CD8-positive, alpha-beta memory T cell (primary cell): ENCODE measurements at regions not wholly inside any gene's neighbourhood (a gene's known extent, or its start where the extent isn't known, plus 50 kb on each side); places are given as distances from the start of the nearest gene placed in this dataset.

Experiments
- CTCF ChIA-PET: fragments of 350-600 bp; sonication (Branson Sonifier 250); formaldehyde crosslinking; loops from one replicate; lab custom pipeline; 2021; ENCODE audit warnings: antibody characterized with exemption; lab: Charles Lee
- POLR2A ChIA-PET: fragments of 350-600 bp; sonication (Branson Sonifier 250); formaldehyde crosslinking; loops from one replicate; lab custom pipeline; 2021; ENCODE audit warnings: antibody characterized with exemption; lab: Charles Lee
- DNase-seq, 5 donors: peaks; one replicate each; pipeline versions ENCODE4 v3.0.0 to v3.0.0-alpha.2; 2020 to 2022; ENCODE audit warnings: mixed read lengths in 1 of 5
- H3K27ac ChIP-seq: one replicate; pipeline ENCODE4 v1.7.0; 2013; ENCODE audit warnings: low read depth, mild to moderate bottlenecking, low read length, moderate library complexity
- H3K27me3 ChIP-seq: 2 replicates; pipeline ENCODE4 v1.7.0; 2013; ENCODE audit warnings: low read length, mild to moderate bottlenecking; ENCODE audit not compliant: insufficient read depth, poor library complexity, severe bottlenecking
- H3K36me3 ChIP-seq: 2 replicates; pipeline ENCODE4 v1.7.0; 2013; ENCODE audit warnings: mild to moderate bottlenecking, low read length, moderate library complexity; ENCODE audit not compliant: insufficient read depth
- H3K4me1 ChIP-seq: 2 replicates; pipeline ENCODE4 v1.7.0; 2013; ENCODE audit warnings: mild to moderate bottlenecking, low read length, moderate library complexity; ENCODE audit not compliant: insufficient read depth
- H3K4me3 ChIP-seq: 2 replicates; pipeline ENCODE4 v1.7.0; 2013; ENCODE audit warnings: mild to moderate bottlenecking, low read length
- H3K9me3 ChIP-seq: 2 replicates; pipeline ENCODE4 v1.7.0; 2013; ENCODE audit warnings: mild to moderate bottlenecking, low read length
- H3K27ac Mint-ChIP-seq, 8 donors: one replicate each; pipeline ENCODE4 v1.8.0; 2020 to 2021; ENCODE audit warnings: mixed read lengths in 8 of 8, mild to moderate bottlenecking in 6 of 8, inconsistent platforms in 3 of 8, moderate library complexity in 3 of 8
- H3K27me3 Mint-ChIP-seq, 2 donors: one replicate each; pipeline ENCODE4 v1.8.0; 2020 to 2021; ENCODE audit warnings: mixed read lengths in 2 of 2, mild to moderate bottlenecking in 1 of 2, moderate library complexity in 1 of 2
- H3K36me3 Mint-ChIP-seq, 3 donors: one replicate each; pipeline ENCODE4 v1.8.0; 2020 to 2021; ENCODE audit warnings: mixed read lengths in 3 of 3, inconsistent platforms in 1 of 3, mild to moderate bottlenecking in 1 of 3
- H3K4me1 Mint-ChIP-seq, 3 donors: one replicate each; pipeline ENCODE4 v1.8.0; 2020 to 2021; ENCODE audit warnings: mixed read lengths in 3 of 3, inconsistent platforms in 1 of 3, mild to moderate bottlenecking in 1 of 3
- H3K4me3 Mint-ChIP-seq, 7 donors: one replicate each; pipeline ENCODE4 v1.8.0; 2020 to 2021; ENCODE audit warnings: mixed read lengths in 7 of 7, mild to moderate bottlenecking in 6 of 7, moderate library complexity in 4 of 7, inconsistent platforms in 2 of 7
- H3K9me3 Mint-ChIP-seq, 5 donors: one replicate each; pipeline ENCODE4 v1.8.0; 2020 to 2022; ENCODE audit warnings: mixed read lengths in 5 of 5, mild to moderate bottlenecking in 3 of 5, moderate library complexity in 2 of 5, inconsistent platforms in 1 of 5

DNA sequence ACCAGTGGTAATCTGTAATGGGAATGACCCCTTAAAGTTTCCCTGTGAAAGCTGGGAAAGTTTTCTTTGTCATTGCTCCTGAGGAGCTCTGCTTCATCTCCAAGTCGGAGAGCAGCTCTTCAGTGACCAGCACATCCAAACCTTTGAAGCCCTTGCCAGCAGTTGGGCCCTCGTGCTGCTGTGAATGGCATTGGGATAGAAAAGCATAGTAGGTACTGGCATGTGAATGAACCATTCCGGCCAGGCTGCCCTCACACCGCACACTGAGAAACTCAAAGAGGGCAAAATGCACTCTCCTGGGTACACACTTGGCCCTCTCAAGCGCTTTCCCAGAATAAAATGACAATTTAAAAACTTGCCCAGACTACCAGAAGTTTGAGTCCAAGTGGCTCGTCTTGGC lies 1135.0 kb upstream of the WWC1 start:
- Histone ChIP-seq H3K27me3 (no peaks in the 10 kb centered on the region), H3K4me1 (no peaks in the 10 kb centered on the region), H3K36me3 (no peaks in the 10 kb centered on the region), H3K27ac (no peak overlapping the region), H3K9me3 (no peaks in the 10 kb centered on the region), H3K4me3 (no peak overlapping the region)
- POLR2A ChIA-PET, result no interaction called here
- Mint-ChIP-seq H3K27me3 (no peaks in the 10 kb centered on the region), H3K36me3 (no peaks in the 10 kb centered on the region), H3K4me3 (no peak overlapping the region), H3K27ac (no peak overlapping the region), H3K4me1 (no peaks in the 10 kb centered on the region), H3K9me3 (peaks cover 2 to 14% (median 6%) of the 10 kb centered on the region in 5 donors)
- no peak for DNase-seq
- CTCF ChIA-PET, result no interaction called here

GRCh38 chr5:167158588-167158987 lies 1132.9 kb upstream of the WWC1 start:
- Mint-ChIP-seq H3K27me3 (no peaks in the 10 kb centered on the region), H3K4me1 (no peaks in the 10 kb centered on the region), H3K27ac (no peak overlapping the region), H3K9me3 (peaks cover 0 to 12% (median 0%) of the 10 kb centered on the region in 5 donors), H3K36me3 (no peaks in the 10 kb centered on the region), H3K4me3 (no peak overlapping the region)
- H3K9me3 ChIP-seq, result no peaks in the 10 kb centered on the region
- POLR2A ChIA-PET, result no interaction called here
- H3K4me1 ChIP-seq, result no peaks in the 10 kb centered on the region
- no peak overlapping the region for H3K4me3 ChIP-seq
- H3K36me3 ChIP-seq, result no peaks in the 10 kb centered on the region
- CTCF ChIA-PET, result no interaction called here
- no peak for DNase-seq
- H3K27me3 ChIP-seq, result no peaks in the 10 kb centered on the region
- no peak overlapping the region for H3K27ac ChIP-seq

DNA sequence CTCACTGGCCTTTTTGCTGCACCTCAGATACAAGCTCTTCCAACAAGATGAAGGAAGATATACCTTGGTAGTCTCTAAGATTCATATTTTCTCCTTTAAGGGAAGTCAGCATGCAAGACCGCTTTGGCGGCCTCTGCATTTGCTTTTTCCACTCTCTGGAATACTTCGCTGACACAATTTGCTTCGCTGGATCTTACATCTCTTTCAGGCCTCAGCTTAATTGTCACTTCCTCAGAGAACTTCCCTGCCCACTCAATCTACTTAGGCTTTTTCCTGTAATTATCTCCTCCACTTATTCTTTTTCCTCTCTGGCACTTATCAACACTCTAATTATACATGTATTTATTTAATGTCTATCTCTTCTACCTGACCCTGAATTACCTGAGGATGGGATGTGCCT lies 1131.1 kb upstream of the WWC1 start:
- Mint-ChIP-seq H3K9me3 (peaks cover 0 to 15% (median 0%) of the 10 kb centered on the region in 5 donors), H3K27ac (no peak overlapping the region), H3K4me3 (no peak overlapping the region), H3K27me3 (no peaks in the 10 kb centered on the region), H3K4me1 (no peaks in the 10 kb centered on the region), H3K36me3 (no peaks in the 10 kb centered on the region)
- H3K36me3 ChIP-seq, result no peaks in the 10 kb centered on the region
- no peaks in the 10 kb centered on the region for H3K27me3 ChIP-seq
- CTCF ChIA-PET, result no interaction called here
- no peak for DNase-seq
- H3K27ac ChIP-seq, result no peak overlapping the region
- POLR2A ChIA-PET, result no interaction called here
- no peaks in the 10 kb centered on the region for H3K9me3 ChIP-seq
- H3K4me3 ChIP-seq, result no peak overlapping the region
- H3K4me1 ChIP-seq, result no peaks in the 10 kb centered on the region

GRCh38 chr5:167166696-167167095 lies 1124.7 kb upstream of the WWC1 start:
- no peaks in the 10 kb centered on the region for H3K27me3 ChIP-seq
- H3K9me3 Mint-ChIP-seq, result peaks cover 0 to 9% (median 5%) of the 10 kb centered on the region in 5 donors
- ChIA-PET POLR2A (no interaction called here), CTCF (no interaction called here)
- no peaks in the 10 kb centered on the region for H3K4me1 Mint-ChIP-seq
- H3K36me3 ChIP-seq, result no peaks in the 10 kb centered on the region
- H3K4me3 ChIP-seq, result no peak overlapping the region
- DNase-seq, result no peak
- no peaks in the 10 kb centered on the region for H3K4me1 ChIP-seq
- H3K4me3 Mint-ChIP-seq, result no peak overlapping the region
- H3K9me3 ChIP-seq, result no peaks in the 10 kb centered on the region
- H3K36me3 Mint-ChIP-seq, result no peaks in the 10 kb centered on the region
- no peak overlapping the region for H3K27ac Mint-ChIP-seq
- no peaks in the 10 kb centered on the region for H3K27me3 Mint-ChIP-seq
- H3K27ac ChIP-seq, result no peak overlapping the region

GRCh38 chr5:167167191-167167795 lies 1124.2 kb upstream of the WWC1 start:
- Mint-ChIP-seq H3K27ac (no peak overlapping the region), H3K9me3 (peaks cover 0 to 9% (median 5%) of the 10 kb centered on the region in 5 donors), H3K27me3 (no peaks in the 10 kb centered on the region), H3K4me1 (no peaks in the 10 kb centered on the region), H3K4me3 (no peak overlapping the region), H3K36me3 (no peaks in the 10 kb centered on the region)
- Histone ChIP-seq H3K27ac (no peak overlapping the region), H3K4me1 (no peaks in the 10 kb centered on the region), H3K27me3 (no peaks in the 10 kb centered on the region), H3K4me3 (no peak overlapping the region), H3K9me3 (no peaks in the 10 kb centered on the region), H3K36me3 (no peaks in the 10 kb centered on the region)
- ChIA-PET POLR2A (no interaction called here), CTCF (no interaction called here)
- no peak for DNase-seq

GRCh38 chr5:167168971-167169370 lies 1122.5 kb upstream of the WWC1 start:
- Mint-ChIP-seq H3K27me3 (no peaks in the 10 kb centered on the region), H3K4me3 (no peak overlapping the region), H3K9me3 (peaks cover 0 to 9% (median 5%) of the 10 kb centered on the region in 5 donors), H3K36me3 (no peaks in the 10 kb centered on the region), H3K27ac (no peak overlapping the region), H3K4me1 (no peaks in the 10 kb centered on the region)
- Histone ChIP-seq H3K36me3 (no peaks in the 10 kb centered on the region), H3K4me1 (no peaks in the 10 kb centered on the region), H3K4me3 (no peak overlapping the region), H3K9me3 (no peaks in the 10 kb centered on the region), H3K27me3 (no peaks in the 10 kb centered on the region), H3K27ac (no peak overlapping the region)
- DNase-seq, result no peak
- ChIA-PET POLR2A (no interaction called here), CTCF (no interaction called here)

DNA sequence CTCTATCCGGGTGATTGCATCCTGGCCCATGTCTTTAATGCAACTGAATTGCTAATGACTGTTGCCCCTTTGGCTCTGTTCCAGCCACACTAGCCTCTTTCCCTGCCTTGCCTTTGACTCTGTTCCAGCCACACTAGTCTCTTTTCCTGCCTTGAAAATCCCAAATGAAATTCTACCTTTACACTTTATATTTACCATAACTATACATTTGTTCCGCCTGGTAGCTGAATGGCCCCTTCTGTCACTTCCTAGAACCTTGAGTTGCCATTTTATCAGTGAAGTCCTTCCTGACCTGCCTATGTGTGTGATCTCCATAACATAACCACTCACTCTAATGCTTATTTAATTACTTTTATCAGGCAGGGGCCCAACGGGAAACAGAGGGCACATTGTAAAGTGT lies 1120.4 kb upstream of the WWC1 start:
- H3K4me1 ChIP-seq, result no peaks in the 10 kb centered on the region

DNA sequence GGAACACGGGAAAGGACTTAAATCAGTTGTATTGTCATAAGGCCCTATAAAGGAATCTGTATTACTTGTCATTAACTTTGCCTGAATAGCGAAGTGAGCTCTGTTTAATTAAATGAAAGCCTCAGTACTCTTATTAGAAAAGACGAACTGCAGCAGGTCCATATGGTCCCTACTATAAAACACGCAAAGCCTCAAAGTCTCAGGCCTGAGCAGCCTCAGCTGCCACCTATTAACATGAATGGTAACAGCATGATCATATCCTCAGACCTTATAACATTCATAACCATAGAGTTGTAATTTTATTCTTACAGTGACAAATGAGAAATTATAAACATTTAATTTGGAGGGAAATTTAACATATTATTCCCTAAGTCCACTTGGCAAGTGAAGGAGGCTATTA lies 1113.7 kb upstream of the WWC1 start:
- Histone ChIP-seq H3K27me3 (no peaks in the 10 kb centered on the region), H3K36me3 (no peaks in the 10 kb centered on the region), H3K9me3 (no peaks in the 10 kb centered on the region), H3K4me1 (no peaks in the 10 kb centered on the region), H3K27ac (no peak overlapping the region), H3K4me3 (no peak overlapping the region)
- H3K27ac Mint-ChIP-seq, result no peak overlapping the region
- H3K9me3 Mint-ChIP-seq, result peaks cover 0 to 29% (median 3%) of the 10 kb centered on the region in 5 donors
- ChIA-PET POLR2A (no interaction called here), CTCF (no interaction called here)
- no peaks in the 10 kb centered on the region for H3K27me3 Mint-ChIP-seq
- no peak overlapping the region for H3K4me3 Mint-ChIP-seq
- no peaks in the 10 kb centered on the region for H3K4me1 Mint-ChIP-seq
- H3K36me3 Mint-ChIP-seq, result no peaks in the 10 kb centered on the region
- no peak for DNase-seq

More for the DNA sequence above, 1120.4 kb upstream of the WWC1 start:
- no peak overlapping the region for H3K27ac ChIP-seq
- H3K4me3 Mint-ChIP-seq, result no peak overlapping the region
- H3K27me3 ChIP-seq, result no peaks in the 10 kb centered on the region
- H3K9me3 ChIP-seq, result no peaks in the 10 kb centered on the region
- H3K4me1 Mint-ChIP-seq, result no peaks in the 10 kb centered on the region
- H3K36me3 Mint-ChIP-seq, result no peaks in the 10 kb centered on the region
- DNase-seq, result no peak
- CTCF ChIA-PET, result no interaction called here
- no peak overlapping the region for H3K27ac Mint-ChIP-seq
- POLR2A ChIA-PET, result no interaction called here
- H3K4me3 ChIP-seq, result no peak overlapping the region
- H3K36me3 ChIP-seq, result no peaks in the 10 kb centered on the region
- no peaks in the 10 kb centered on the region for H3K27me3 Mint-ChIP-seq
- peaks cover 0 to 12% (median 6%) of the 10 kb centered on the region in 5 donors for H3K9me3 Mint-ChIP-seq
